GM21529 (cell line): ENCODE measurements at regions not wholly inside any gene's neighbourhood (a gene's known extent, or its start where the extent isn't known, plus 50 kb on each side); places are given as distances from the start of the nearest gene placed in this dataset.
"Not testable (repeated sequence)": the region's sequence is repeated elsewhere in the genome, so short reads cannot be mapped to it uniquely, and the experiment has no call there.

Source experiments
- ATAC-seq: cut with Tn5 transposase; IDR thresholded peaks from one replicate; pipeline ENCODE4 v1.9.1; 2021; ENCODE audit not compliant: unreplicated experiment

- ATAC-seq, result no peak
These were observed 108.9 kb upstream of the GSE1 start for GRCh38 chr16:85504242-85504641.

GRCh38 chr16:85505794-85506634 lies 107.1 kb upstream of the GSE1 start:
- ATAC-seq, result no peak

GRCh38 chr16:85506635-85506911 lies 106.5 kb upstream of the GSE1 start:
- ATAC-seq, result no peak

GRCh38 chr16:85507342-85507741 lies 105.8 kb upstream of the GSE1 start:
- ATAC-seq, result no peak

- ATAC-seq, result no peak
These were observed 104.7 kb upstream of the GSE1 start for GRCh38 chr16:85508388-85508787.

GRCh38 chr16:85508993-85509392 lies 104.1 kb upstream of the GSE1 start:
- no peak for ATAC-seq

- no peak for ATAC-seq
These were observed 103.0 kb upstream of the GSE1 start for GRCh38 chr16:85510041-85510659.

- no peak for ATAC-seq
These were observed 100.9 kb upstream of the GSE1 start for GRCh38 chr16:85511938-85512807.

- no peak for ATAC-seq
These were observed 100.4 kb upstream of the GSE1 start for GRCh38 chr16:85512808-85513115.

GRCh38 chr16:85513180-85513579 lies 99.9 kb upstream of the GSE1 start:
- no peak for ATAC-seq

GRCh38 chr16:85513649-85514048 lies 99.5 kb upstream of the GSE1 start:
- no peak for ATAC-seq

- no peak for ATAC-seq
These were observed 98.9 kb upstream of the GSE1 start for GRCh38 chr16:85514295-85514597.

GRCh38 chr16:85514598-85515318 lies 98.4 kb upstream of the GSE1 start:
- ATAC-seq, result no peak

GRCh38 chr16:85515319-85515745 lies 97.8 kb upstream of the GSE1 start:
- ATAC-seq, result no peak

GRCh38 chr16:85515830-85516397 lies 97.2 kb upstream of the GSE1 start:
- ATAC-seq, result no peak

- ATAC-seq, result no peak
These were observed 96.0 kb upstream of the GSE1 start for GRCh38 chr16:85517154-85517553.

GRCh38 chr16:85517563-85518179 lies 95.5 kb upstream of the GSE1 start:
- ATAC-seq, result no peak

GRCh38 chr16:85518398-85519049 lies 94.6 kb upstream of the GSE1 start:
- no peak for ATAC-seq

- ATAC-seq, result not testable (repeated sequence)
These were observed 94.1 kb upstream of the GSE1 start for GRCh38 chr16:85519050-85519440.

- ATAC-seq, result no peak
These were observed 93.4 kb upstream of the GSE1 start for GRCh38 chr16:85519540-85520231.
